GM19438 (cell line): ENCODE measurements at regions not wholly inside any gene's neighbourhood (a gene's known extent, or its start where the extent isn't known, plus 50 kb on each side); places are given as distances from the start of the nearest gene placed in this dataset.

ENCODE experiments used
- ATAC-seq: cut with Tn5 transposase; IDR thresholded peaks from one replicate; pipeline ENCODE4 v1.9.1; 2021; ENCODE audit warnings: low read depth; ENCODE audit not compliant: unreplicated experiment

- no peak for ATAC-seq
These were observed 172.5 kb upstream of the JARID2 start for GRCh38 chr6:15073344-15073789.

GRCh38 chr6:15073883-15074465 is 171.9 kb upstream of the JARID2 start:
- no peak for ATAC-seq

- ATAC-seq: no peak
These were observed 171.1 kb upstream of the JARID2 start for GRCh38 chr6:15074806-15075205.

- no peak for ATAC-seq
These were observed 169.3 kb upstream of the JARID2 start for GRCh38 chr6:15076565-15076964.

DNA sequence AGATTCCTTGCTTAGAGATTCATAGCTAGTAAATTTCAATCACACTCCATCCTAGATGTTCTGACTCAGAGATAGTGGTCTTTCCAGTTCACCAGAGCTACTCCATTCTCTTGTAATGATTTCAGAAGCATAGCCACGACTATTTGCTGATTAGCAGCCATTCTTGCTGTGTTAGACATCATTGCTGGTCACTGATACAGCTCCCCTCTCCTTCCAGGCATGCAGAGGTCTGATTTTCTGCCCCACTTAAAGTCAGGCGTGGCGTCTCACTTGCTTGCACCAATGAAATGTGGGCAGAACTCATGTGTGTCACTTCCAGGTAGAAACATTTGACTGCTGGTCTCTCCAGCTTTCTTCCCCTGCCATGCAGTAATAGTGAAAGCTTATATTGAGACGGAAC is 168.9 kb upstream of the JARID2 start:
- no peak for ATAC-seq

GRCh38 chr6:15077961-15078360 is 167.9 kb upstream of the JARID2 start:
- ATAC-seq: no peak

DNA sequence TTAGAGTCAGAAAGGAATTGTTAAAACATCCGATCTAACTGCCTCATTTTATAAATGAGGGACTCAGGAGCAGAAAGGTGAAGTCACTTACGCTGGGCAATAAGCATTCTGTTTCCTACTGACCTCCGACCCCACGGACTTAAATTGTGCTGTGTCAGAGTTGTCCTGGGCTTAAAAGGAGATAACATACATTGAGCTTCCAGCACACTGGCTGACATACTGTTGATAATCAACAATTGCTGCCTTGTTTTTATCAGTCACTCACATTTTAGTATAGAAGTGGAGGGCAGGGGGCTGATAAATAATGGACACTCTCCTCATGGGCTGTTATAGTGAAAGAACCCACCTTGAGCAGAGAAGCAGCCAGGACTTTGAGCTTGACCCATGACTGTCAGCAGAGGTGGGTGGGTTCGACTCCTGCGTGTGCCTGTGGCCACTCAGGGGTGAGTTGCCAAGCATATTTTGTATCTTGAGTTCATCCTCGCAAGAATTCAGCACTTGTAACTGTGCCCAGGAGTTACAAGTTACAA is 166.5 kb upstream of the JARID2 start:
- no peak for ATAC-seq

GRCh38 chr6:15080895-15081294 is 165.0 kb upstream of the JARID2 start:
- no peak for ATAC-seq

- no peak for ATAC-seq
These were observed 164.4 kb upstream of the JARID2 start for GRCh38 chr6:15081447-15081846.

- no peak for ATAC-seq
These were observed 163.2 kb upstream of the JARID2 start for GRCh38 chr6:15082708-15083107.

DNA sequence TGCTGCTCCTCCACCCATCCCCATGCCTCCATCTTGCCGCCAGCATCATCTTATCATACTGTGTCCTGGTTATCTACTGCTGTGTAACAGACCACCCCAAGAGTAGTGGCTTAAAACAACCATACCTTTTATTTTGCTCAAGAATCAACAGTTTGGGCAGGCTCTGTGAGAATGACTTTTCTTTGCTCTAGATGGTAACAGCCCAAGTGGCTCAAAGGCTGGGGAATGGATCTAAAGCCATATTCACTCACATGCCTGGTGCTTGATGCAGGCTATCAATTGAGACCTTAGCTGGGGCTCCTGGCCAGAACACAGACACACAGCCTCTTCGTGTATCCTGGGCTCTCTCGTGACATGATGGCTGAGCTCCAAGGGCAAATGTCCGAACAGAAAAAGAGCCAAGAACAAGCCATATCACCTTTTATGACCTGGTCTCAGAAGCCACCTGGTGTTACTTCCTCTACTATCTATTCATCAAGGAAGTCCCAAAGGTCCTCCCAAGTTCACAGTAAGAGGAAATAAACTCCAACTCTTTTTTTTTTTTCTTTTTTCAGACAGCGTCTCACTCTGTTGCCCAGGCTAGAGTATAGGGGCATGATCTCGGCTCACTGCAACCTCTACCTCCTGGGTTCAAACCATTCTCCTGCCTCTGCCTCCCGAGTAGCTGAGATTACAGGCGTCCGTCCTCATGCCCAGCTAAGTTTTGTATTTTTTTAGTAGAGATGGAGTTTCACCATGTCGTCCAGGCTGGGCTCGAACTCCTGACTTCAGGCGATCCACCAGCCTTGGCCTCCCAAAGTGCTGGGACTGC is 159.3 kb upstream of the JARID2 start:
- no peak for ATAC-seq

DNA sequence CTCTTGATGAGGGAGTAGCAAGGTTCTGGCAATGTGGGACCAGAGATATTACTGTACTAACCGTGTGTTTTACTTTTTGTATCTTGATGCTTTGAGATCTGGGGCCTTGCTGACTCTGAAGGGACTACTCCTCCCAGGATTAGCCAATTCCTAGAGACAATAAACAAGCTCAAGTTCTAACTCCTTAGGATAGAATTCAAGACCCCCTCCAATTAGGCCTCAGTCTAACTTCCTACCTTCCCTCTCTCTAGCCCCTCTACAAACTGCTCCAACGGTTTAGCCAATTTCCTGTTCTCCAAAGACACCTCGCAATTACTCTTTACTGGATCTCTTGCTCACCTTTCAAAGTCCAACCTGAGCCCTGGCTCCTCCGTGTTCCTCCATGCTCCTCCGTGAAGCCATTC is 158.7 kb upstream of the JARID2 start:
- ATAC-seq: no peak

GRCh38 chr6:15088904-15089568 is 156.8 kb upstream of the JARID2 start:
- no peak for ATAC-seq

DNA sequence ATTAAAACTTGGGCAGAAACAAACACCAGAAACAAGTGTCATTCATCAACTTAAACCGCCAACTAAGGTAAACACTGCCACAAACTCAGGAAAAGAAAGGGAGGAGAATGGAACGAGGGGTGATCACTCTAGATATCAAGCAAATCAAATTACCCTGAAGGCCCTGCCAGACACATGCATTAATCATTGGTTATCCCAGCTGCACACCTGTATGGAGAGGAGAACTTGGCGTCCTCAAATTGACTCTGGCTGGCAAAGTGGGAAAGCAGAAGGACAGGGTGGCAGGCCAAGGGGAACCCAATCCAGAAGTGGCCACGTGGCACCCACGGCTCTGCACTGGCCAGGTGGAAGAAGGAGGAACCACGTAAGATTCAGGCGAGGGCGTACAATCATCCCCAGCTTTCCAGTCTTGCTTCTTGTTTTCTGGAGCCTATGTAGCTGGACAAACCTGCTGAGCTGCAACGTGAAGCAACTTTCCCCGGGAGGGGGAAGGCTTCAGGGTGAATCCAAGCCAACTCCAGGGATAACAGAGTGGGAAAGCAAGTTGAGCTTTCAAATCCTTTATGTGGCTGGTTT is 156.2 kb upstream of the JARID2 start:
- ATAC-seq: no peak

- ATAC-seq: no peak
These were observed 155.7 kb upstream of the JARID2 start for GRCh38 chr6:15090145-15090579.

GRCh38 chr6:15090745-15091384 is 155.0 kb upstream of the JARID2 start:
- no peak for ATAC-seq

GRCh38 chr6:15096894-15097837 is 148.7 kb upstream of the JARID2 start:
- no peak for ATAC-seq

DNA sequence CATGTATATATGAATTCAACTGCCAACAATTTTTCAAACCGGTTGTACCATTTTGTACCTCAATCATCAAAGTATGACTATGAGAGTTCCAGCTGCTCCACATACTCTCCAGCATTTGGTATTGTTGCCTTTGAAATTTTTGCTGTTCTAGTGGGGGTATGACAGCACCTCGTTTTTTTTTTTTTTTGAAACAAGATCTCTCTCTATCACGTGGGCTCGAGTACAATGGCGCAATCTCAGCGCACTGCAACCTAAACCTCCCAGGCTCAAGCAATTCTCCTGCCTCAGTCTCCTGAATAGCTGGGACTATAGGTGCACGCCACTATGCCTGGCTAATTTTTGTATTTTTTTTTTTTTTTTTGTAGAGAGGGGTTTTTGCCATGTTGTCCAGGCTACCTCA is 144.7 kb upstream of the JARID2 start:
- no peak for ATAC-seq

DNA sequence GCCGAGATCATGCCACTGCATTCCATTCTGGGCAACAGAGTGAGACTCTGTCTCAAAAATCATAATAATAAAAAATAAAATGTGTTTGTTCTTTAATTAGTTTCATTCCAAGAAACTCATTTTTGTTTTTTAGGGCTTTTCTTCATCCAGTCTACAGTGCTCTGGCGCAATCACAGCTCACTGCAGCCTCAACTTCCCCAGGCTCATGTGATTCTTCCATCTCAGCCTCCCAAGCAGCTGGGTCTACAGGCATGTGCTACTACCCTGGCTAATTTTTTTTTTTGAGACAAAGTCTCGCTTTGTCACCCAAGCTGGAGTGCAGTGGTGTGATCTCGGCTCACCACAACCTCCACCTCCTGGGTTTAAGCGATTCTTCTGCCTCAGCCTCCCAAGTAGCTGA is 143.6 kb upstream of the JARID2 start:
- ATAC-seq: no peak
